Breast epithelium (tissue), 4 donors: ENCODE measurements at regions not wholly inside any gene's neighbourhood (a gene's known extent, or its start where the extent isn't known, plus 50 kb on each side); places are given as distances from the start of the nearest gene placed in this dataset.

Source experiments
- DNase-seq, 2 donors: peaks; one replicate each; pipeline ENCODE4 v3.0.0-alpha.2; 2019; ENCODE audit warnings: low spot score in 2 of 2
- H3K27ac ChIP-seq, 2 donors: fragments of 200-600 bp; sonication (generic) in 1 of 2; one replicate each; pipeline ENCODE4 v1.5.1; 2016 to 2019; ENCODE audit warnings: mild to moderate bottlenecking in 1 of 2
- H3K27me3 ChIP-seq, 2 donors: fragments of 200-600 bp; sonication (generic) in 1 of 2; one replicate each; pipeline versions ENCODE4 v1.5.1 to v1.6.0; 2017 to 2019; ENCODE audit warnings: control low read depth in 1 of 2, mild to moderate bottlenecking in 1 of 2
- H3K36me3 ChIP-seq: fragments of 200-600 bp; one replicate; pipeline ENCODE4 v1.5.1; 2019
- H3K4me1 ChIP-seq, 2 donors: fragments of 200-600 bp; sonication (generic); one replicate each; pipeline ENCODE4 v1.5.1; 2016 to 2019; ENCODE audit warnings: control low read depth in 1 of 2
- H3K4me3 ChIP-seq, 3 donors: fragments of 200-600 bp; sonication (generic); 1 replicate in 2 of 3; 2 replicates in 1 of 3; pipeline ENCODE4 v1.5.1; 2016 to 2019; ENCODE audit warnings: mild to moderate bottlenecking in 3 of 3, moderate library complexity in 2 of 3
- H3K9me3 ChIP-seq, 2 donors: fragments of 200-600 bp; sonication (generic) in 1 of 2; one replicate each; pipeline ENCODE4 v1.5.1; 2016 to 2019; ENCODE audit warnings: control low read depth in 1 of 2
- POLR2A ChIP-seq: fragments of 450-650 bp; IDR thresholded peaks from one replicate; pipeline ENCODE4 v1.6.1; 2016; ENCODE audit warnings: antibody characterized with exemption, mild to moderate bottlenecking, moderate library complexity
- POLR2AphosphoS5 ChIP-seq, 3 donors: sonication (generic); formaldehyde crosslinking; IDR thresholded peaks; one replicate each; pipeline ENCODE4 v1.6.1; 2017; ENCODE audit warnings: antibody characterized with exemption in 3 of 3
- intact Hi-C: fragments of 100-400 bp; cut with DNase I; formaldehyde crosslinking; loops from one replicate; pipeline ENCODE4 v1.15.1; 2023; ENCODE audit warnings: low total_unique reads
- TF ChIP-seq, protein P1 (sequence below), 3 donors: fragments of 450-650 bp; IDR thresholded peaks; one replicate each; pipeline ENCODE4 v1.5.1; 2016 to 2017; ENCODE audit warnings: antibody characterized with exemption in 3 of 3, mild to moderate bottlenecking in 3 of 3, moderate library complexity in 3 of 3

DNA sequence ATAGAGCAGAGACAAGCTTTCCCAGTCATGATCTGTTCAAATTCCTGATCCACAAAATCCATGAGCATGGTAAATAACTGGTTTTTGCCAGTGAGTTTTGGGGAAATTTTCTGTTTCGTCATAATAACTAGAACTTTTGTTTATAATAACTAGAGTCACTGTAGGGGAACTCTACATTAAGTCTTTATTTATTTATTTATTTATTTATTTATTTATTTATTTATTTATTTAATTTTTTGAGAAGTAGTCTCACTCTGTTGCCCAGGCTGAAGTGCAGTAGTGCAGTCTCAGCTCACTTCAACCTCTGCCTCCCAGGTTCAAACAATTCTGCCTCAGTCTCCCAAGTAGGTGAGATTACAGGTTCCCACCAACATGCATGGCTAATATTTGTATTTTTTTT is 1106.8 kb downstream of the AMY1C start:
- DNase-seq: no peak
- H3K27ac ChIP-seq: no peak overlapping the region
- no peaks in the 10 kb centered on the region for H3K27me3 ChIP-seq
- no peaks in the 10 kb centered on the region for H3K9me3 ChIP-seq
- H3K4me1 ChIP-seq: no peaks in the 10 kb centered on the region
- TF ChIP-seq POLR2AphosphoS5 (IDR thresholded peaks at IDR 0.05): no peak
- TF ChIP-seq, protein P1, sequence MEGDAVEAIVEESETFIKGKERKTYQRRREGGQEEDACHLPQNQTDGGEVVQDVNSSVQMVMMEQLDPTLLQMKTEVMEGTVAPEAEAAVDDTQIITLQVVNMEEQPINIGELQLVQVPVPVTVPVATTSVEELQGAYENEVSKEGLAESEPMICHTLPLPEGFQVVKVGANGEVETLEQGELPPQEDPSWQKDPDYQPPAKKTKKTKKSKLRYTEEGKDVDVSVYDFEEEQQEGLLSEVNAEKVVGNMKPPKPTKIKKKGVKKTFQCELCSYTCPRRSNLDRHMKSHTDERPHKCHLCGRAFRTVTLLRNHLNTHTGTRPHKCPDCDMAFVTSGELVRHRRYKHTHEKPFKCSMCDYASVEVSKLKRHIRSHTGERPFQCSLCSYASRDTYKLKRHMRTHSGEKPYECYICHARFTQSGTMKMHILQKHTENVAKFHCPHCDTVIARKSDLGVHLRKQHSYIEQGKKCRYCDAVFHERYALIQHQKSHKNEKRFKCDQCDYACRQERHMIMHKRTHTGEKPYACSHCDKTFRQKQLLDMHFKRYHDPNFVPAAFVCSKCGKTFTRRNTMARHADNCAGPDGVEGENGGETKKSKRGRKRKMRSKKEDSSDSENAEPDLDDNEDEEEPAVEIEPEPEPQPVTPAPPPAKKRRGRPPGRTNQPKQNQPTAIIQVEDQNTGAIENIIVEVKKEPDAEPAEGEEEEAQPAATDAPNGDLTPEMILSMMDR (IDR thresholded peaks at IDR 0.05): no peak
- no peak for TF ChIP-seq POLR2A
- H3K36me3 ChIP-seq: no peaks in the 10 kb centered on the region
- no peak overlapping the region for H3K4me3 ChIP-seq
- intact Hi-C loops: no loop called here

DNA sequence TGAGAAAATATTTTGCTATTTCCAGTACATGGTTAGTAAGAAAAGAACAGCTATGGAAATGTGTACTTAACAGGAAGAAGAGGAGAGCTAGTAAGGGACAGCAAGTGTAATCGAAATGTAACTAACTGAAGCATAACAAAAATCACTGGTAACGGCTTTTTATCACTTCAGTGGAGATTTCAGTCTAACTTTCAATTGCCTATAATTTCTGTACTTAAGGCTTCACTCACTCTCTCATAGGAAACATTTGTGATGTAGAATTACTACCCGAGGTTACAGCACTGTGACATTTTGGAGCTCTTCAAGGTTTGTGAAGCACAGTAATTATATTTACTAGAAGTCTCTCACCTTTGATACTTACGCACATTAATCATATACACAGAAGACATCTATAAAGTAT is 1119.1 kb downstream of the AMY1C start:
- no peaks in the 10 kb centered on the region for H3K27me3 ChIP-seq
- no peaks in the 10 kb centered on the region for H3K9me3 ChIP-seq
- DNase-seq: no peak
- TF ChIP-seq, protein P1 (IDR thresholded peaks at IDR 0.05): no peak
- TF ChIP-seq POLR2A: no peak
- TF ChIP-seq POLR2AphosphoS5 (IDR thresholded peaks at IDR 0.05): no peak
- intact Hi-C loops: no loop called here
- no peak overlapping the region for H3K4me3 ChIP-seq
- no peaks in the 10 kb centered on the region for H3K36me3 ChIP-seq
- no peak overlapping the region for H3K27ac ChIP-seq
- no peaks in the 10 kb centered on the region for H3K4me1 ChIP-seq

DNA sequence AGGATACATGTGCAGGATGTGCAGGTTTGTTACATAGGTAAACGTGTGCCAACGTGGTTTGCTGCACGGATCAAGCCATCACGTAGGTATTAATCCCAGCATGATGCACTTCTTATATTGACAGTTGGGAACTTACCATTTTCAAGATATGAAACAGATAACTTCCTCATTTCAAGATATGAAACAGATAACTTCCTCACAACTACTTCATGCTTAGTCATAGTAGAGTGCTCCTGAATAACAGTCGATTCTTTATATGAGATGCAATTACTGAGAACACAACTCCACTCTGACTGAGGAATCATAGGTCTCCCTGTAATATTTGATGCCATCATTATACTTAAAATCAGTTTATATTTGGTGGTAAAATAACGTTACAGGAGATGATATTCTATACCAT is 1124.3 kb downstream of the AMY1C start:
- H3K9me3 ChIP-seq: no peaks in the 10 kb centered on the region
- no peaks in the 10 kb centered on the region for H3K4me1 ChIP-seq
- no peak for TF ChIP-seq POLR2AphosphoS5 (IDR thresholded peaks at IDR 0.05)
- TF ChIP-seq, protein P1 (IDR thresholded peaks at IDR 0.05): no peak
- no peak for TF ChIP-seq POLR2A
- H3K27me3 ChIP-seq: no peaks in the 10 kb centered on the region
- no peaks in the 10 kb centered on the region for H3K36me3 ChIP-seq
- no peak overlapping the region for H3K27ac ChIP-seq
- no peak for DNase-seq
- no peak overlapping the region for H3K4me3 ChIP-seq
- intact Hi-C loops: no loop called here

DNA sequence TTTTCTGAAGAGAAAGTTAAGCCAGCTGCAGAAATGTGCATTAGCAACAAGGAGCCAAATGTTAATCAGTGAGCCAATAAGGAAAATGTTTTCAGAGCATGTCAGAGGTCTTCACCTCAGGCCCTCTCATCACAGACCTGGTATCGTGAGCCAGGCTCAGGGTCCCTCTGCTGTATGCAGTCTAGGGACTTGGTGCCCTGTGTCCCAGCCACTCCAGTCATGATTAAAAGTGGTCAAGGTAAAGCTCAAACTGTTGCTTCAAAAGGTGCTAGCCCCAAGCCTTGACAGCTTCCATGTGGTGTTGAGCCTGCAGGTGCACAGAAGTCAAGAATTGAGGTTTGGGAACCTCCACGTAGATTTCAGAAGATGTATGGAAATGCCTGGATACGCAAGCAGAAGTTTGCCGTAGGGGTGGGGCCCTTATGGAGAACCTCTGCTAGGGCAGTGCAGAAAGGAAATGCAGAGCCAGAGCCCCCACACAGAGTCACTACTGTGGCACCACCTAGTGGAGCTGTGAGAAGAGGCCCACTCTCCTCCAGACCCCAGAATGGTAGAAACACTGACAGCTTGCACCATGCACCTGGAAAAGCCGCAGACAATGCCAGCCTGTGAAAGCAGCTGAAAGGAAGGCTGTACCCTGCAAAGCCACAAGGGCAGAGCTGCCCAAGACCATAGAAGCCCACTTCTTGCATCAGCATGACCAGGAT is 1128.7 kb downstream of the AMY1C start:
- no peak for DNase-seq
- intact Hi-C loops: no loop called here

DNA sequence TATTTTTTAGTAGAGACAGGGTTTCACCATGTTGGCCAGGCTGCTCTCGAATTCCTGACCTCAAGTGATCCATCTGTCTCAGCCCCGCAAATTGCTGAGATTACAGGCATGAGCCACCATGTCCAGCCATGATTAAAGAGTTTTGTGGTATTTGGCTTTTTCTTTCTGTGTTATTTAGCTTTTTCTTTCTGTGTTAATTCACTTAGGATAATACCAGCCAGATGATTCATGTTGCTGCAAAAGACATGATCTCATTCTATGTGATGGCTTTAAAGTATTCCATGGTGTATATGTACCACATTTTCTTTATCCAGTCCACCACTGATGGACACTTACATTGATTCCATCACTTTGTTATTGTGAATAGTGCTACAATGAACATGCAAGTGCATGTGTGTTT is 1135.2 kb downstream of the AMY1C start:
- Histone ChIP-seq H3K27me3 (no peaks in the 10 kb centered on the region), H3K9me3 (no peaks in the 10 kb centered on the region), H3K4me3 (no peak overlapping the region), H3K27ac (no peak overlapping the region), H3K4me1 (no peaks in the 10 kb centered on the region), H3K36me3 (no peaks in the 10 kb centered on the region)
- DNase-seq: no peak
- TF ChIP-seq, protein P1 (IDR thresholded peaks at IDR 0.05): no peak
- TF ChIP-seq POLR2A: no peak
- TF ChIP-seq POLR2AphosphoS5 (IDR thresholded peaks at IDR 0.05): no peak
- intact Hi-C loops: no loop called here

More for the DNA sequence above, 1128.7 kb downstream of the AMY1C start:
- Histone ChIP-seq H3K36me3 (no peaks in the 10 kb centered on the region), H3K4me3 (no peak overlapping the region), H3K27ac (no peak overlapping the region), H3K9me3 (no peaks in the 10 kb centered on the region), H3K4me1 (no peaks in the 10 kb centered on the region), H3K27me3 (no peaks in the 10 kb centered on the region)
- TF ChIP-seq POLR2A: no peak
- no peak for TF ChIP-seq POLR2AphosphoS5 (IDR thresholded peaks at IDR 0.05)
- TF ChIP-seq, protein P1 (IDR thresholded peaks at IDR 0.05): no peak
